Stimulated activated effector memory CD8-positive, alpha-beta T cell treated with anti-CD3 and anti-CD28 coated beads, Interleukin-12 subunit alpha, Interleukin-12 subunit beta, amount 100 ng/mL, for 72 hours (primary cell): ENCODE measurements at regions not wholly inside any gene's neighbourhood (a gene's known extent, or its start where the extent isn't known, plus 50 kb on each side); places are given as distances from the start of the nearest gene placed in this dataset.
"Not testable (repeated sequence)": the region's sequence is repeated elsewhere in the genome, so short reads cannot be mapped to it uniquely, and the experiment has no call there.

ENCODE experiments used
- ATAC-seq: fragments of 150-1000 bp; cut with Tn5 transposase; 2 replicates; pipeline ENCODE4 v1.10.0; 2021
- DNase-seq, 2 donors: peaks; one replicate each; pipeline ENCODE4 v3.0.0; 2021 to 2022; ENCODE audit warnings: low spot score in 2 of 2
- H3K27ac Mint-ChIP-seq: one replicate; pipeline ENCODE4 v1.8.0; 2022; ENCODE audit warnings: mild to moderate bottlenecking, mixed read lengths
- H3K36me3 Mint-ChIP-seq: one replicate; pipeline ENCODE4 v1.8.0; 2022; ENCODE audit warnings: mild to moderate bottlenecking, mixed read lengths
- H3K4me1 Mint-ChIP-seq: one replicate; pipeline ENCODE4 v1.8.0; 2022; ENCODE audit warnings: mixed read lengths
- H3K4me3 Mint-ChIP-seq: one replicate; pipeline ENCODE4 v1.8.0; 2022; ENCODE audit warnings: mild to moderate bottlenecking, mixed read lengths
- H3K9me3 Mint-ChIP-seq: one replicate; pipeline ENCODE4 v1.8.0; 2022; ENCODE audit warnings: mixed read lengths

DNA sequence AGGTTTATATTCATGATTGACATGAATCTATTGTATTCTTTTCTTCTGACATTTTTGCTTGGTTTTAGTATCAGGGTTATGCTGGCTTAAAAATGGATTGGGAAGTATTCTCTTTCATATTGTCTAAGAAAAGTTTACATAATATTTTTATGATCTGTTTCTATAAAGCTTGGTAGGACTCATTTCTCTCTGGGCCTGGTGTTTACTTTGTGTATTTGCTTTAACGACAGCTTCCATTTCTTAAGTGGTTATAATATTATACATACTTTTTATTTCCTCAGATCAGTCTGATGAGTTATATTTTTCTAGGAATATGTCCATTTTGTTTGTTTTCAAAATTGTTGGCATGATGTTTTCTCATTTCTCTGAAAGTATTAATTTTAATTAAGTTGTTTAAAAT lies 117.9 kb upstream of the IL12A start:
- H3K27ac Mint-ChIP-seq, result no peak overlapping the region
- no peak overlapping the region for H3K4me3 Mint-ChIP-seq
- DNase-seq, result no peak
- no peak for ATAC-seq
- no peaks in the 10 kb centered on the region for H3K36me3 Mint-ChIP-seq
- H3K9me3 Mint-ChIP-seq, result no peaks in the 10 kb centered on the region
- no peaks in the 10 kb centered on the region for H3K4me1 Mint-ChIP-seq

DNA sequence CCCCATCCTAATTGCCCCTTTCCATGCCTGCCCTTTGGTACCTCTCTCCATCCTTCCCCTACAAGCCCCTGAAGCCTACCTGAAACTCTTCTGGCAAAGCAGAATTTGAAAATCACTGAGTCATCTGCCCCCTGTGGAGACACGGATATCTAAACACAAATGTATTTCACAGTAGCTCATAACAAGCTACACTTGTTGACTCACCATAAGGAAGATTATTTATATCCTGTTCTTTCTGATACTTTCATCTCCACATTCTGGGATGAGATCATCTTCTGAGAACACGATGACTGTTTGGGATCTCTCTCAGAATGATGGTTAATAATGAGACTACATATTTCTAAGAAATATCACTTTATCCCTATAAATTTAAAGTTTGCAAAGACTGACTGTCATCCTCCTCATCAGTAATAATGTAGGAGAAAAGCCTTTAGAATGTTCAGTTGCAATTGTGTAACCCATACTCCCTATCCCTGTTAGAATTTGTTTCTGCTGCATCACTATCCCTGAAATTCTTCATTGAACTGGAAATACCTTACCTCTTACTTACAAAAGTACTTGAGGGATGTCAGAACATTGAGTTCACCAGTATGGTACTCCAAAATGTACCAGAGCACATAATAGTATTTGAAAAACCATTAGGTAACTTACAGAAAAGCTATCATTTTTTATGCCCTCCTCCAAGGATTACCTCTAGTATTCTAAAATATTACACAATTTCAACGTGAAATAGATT lies 116.1 kb upstream of the IL12A start:
- ATAC-seq, result peak; percentile 42
- no peaks in the 10 kb centered on the region for H3K9me3 Mint-ChIP-seq

DNA sequence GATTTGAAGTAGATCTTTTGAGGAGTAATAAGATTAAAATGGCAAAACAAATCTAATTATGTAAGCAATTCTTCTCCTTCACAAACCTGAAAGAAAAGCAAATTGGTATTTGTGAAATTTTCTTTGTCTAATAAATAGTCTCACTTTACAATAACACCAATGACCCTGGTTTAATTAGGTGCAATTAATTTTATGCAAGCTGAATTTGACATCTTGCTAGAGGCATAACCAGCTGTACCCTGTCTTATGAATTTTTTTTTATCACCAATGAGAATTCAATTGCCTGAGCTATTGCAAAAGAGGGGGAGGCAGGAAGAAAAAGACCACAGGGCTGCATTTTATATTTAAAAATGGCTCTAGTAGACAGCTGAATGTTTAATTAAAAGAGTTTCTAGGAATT lies 113.5 kb upstream of the IL12A start:
- no peak for DNase-seq
- H3K9me3 Mint-ChIP-seq, result no peaks in the 10 kb centered on the region
- no peak overlapping the region for H3K4me3 Mint-ChIP-seq
- H3K4me1 Mint-ChIP-seq, result no peaks in the 10 kb centered on the region
- no peak overlapping the region for H3K27ac Mint-ChIP-seq
- no peak for ATAC-seq
- H3K36me3 Mint-ChIP-seq, result no peaks in the 10 kb centered on the region

More for the DNA sequence above, 116.1 kb upstream of the IL12A start:
- Mint-ChIP-seq H3K36me3 (no peaks in the 10 kb centered on the region), H3K4me1 (no peaks in the 10 kb centered on the region), H3K4me3 (no peak overlapping the region), H3K27ac (no peak overlapping the region)
- DNase-seq, result no peak

DNA sequence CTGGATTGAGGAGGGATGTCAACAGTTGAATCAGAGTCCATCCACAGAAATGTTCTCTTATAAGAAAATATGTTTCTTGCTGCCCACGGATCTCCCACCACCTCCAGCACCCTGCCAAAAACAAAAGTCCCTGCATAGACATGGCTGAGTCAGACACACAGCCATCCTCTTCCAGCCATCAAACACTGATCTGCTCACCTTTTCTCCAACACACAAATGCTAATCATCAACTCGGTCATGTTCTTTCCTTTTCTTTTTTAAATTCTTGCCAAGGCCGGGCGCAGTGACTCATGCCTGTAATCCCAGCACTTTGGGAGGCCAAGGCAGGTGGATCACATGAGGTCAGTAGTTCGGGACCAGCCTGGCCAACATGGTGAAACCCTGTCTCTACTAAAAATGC lies 110.7 kb upstream of the IL12A start:
- no peak overlapping the region for H3K4me3 Mint-ChIP-seq
- H3K27ac Mint-ChIP-seq, result no peak overlapping the region
- H3K9me3 Mint-ChIP-seq, result no peaks in the 10 kb centered on the region
- no peak for DNase-seq
- ATAC-seq, result no peak
- no peaks in the 10 kb centered on the region for H3K4me1 Mint-ChIP-seq
- no peaks in the 10 kb centered on the region for H3K36me3 Mint-ChIP-seq

DNA sequence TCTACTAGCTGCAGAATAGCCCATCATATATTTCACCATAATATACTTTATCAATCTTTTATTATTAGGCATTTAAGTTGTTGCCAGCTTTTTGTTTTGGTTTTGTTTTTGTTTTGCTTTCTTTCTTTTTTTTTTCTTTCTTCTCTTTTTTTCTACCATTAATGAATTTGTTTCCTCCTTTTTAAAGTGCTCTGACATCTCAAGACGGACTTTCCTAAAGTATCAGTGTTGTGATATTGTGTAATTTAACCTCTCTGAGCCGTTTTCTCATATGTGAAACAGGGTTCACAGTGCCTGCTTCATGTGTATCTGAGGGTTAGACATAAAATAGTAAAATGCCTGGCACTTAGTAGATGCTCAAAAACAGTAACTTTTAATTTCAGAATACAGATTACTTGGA lies 109.5 kb upstream of the IL12A start:
- no peak for DNase-seq
- Mint-ChIP-seq H3K9me3 (no peaks in the 10 kb centered on the region), H3K4me1 (no peaks in the 10 kb centered on the region), H3K4me3 (no peak overlapping the region), H3K36me3 (no peaks in the 10 kb centered on the region), H3K27ac (no peak overlapping the region)
- no peak for ATAC-seq

DNA sequence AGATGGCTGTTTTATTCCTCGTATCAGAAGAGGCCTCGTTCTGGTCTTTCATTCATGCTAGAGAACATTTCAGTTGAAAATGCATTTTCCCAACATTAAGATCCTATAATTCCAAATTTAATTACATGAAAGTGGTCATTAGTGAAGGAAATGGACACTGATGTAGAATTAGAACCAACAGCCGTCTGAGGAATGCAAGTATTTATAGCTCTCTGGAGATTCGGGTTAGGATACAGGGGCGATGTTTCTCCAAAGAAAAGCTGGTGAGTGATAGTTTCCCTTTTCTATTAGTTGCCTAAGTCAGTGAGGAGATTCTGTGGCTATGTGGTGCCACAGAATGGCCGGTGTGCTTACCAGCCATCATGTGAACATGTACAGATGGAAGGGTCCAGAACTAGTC lies 109.0 kb upstream of the IL12A start:
- Mint-ChIP-seq H3K9me3 (no peaks in the 10 kb centered on the region), H3K27ac (no peak overlapping the region), H3K36me3 (no peaks in the 10 kb centered on the region), H3K4me1 (no peaks in the 10 kb centered on the region), H3K4me3 (no peak overlapping the region)
- DNase-seq (no peak), ATAC-seq (no peak)

DNA sequence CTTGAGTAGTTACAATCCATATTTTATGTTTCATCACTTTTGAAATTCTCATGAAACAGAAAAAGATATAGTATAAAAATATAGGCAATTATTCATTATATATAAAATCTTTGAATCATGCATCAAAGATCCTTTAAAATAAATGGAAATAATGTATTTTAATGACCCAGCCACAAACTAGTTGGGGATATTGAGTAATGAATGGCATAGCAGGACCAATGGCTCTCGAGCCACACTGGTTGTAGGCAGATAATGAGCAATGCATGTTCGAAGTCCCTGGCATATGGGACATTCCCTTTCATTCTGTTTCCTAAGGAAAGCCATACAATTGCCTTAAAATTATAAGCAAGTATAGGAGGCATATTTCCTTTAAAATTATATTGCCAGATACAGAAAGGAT lies 107.4 kb upstream of the IL12A start:
- Mint-ChIP-seq H3K4me3 (no peak overlapping the region), H3K9me3 (no peaks in the 10 kb centered on the region), H3K36me3 (no peaks in the 10 kb centered on the region), H3K4me1 (no peaks in the 10 kb centered on the region), H3K27ac (no peak overlapping the region)
- ATAC-seq (no peak), DNase-seq (no peak)

DNA sequence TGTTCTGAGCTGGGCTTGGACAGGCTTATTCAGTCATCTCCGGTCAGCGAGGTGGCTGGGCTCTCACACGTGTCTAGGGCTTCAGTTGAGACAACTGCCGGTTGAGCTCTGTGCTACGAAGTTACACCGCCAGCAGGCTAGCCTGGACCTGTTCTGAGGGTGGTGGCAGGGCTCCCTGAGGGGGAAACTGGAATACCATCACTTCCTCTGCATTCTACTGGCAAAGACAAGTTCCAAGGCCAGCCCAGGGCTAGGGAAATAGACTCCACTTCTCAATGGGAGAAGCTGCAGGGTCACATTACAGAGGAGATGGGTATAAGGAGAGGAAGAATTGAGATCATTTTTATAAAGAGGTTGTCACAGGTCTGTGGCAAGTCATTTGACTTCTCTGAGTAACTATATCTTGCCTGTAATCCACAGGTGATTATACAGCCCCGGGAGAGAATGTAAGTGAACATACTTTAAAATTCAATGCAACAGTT lies 106.8 kb upstream of the IL12A start:
- H3K4me1 Mint-ChIP-seq, result no peaks in the 10 kb centered on the region
- ATAC-seq (peak; percentile 39), DNase-seq (no peak)
- no peak overlapping the region for H3K27ac Mint-ChIP-seq
- no peaks in the 10 kb centered on the region for H3K36me3 Mint-ChIP-seq
- no peaks in the 10 kb centered on the region for H3K9me3 Mint-ChIP-seq
- H3K4me3 Mint-ChIP-seq, result no peak overlapping the region

DNA sequence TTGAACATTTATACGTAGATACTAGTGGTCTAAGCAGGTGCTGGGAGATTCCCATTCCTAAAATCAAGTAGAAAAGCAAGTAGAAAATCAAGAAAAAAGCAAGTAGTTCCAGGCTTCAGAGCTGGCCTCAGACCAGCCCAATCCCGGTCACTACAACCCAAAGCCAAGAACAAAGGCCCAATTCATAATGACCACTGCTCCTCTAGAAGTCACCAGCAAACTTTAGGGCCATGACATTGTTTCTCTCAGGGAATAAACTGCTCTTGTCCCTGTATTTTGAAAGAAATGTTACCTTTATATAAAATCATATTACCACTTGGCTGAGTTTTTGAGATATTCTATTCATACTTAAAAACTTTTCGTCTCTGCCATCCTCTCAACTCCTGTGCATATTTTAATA lies 106.3 kb upstream of the IL12A start:
- ATAC-seq (no peak), DNase-seq (no peak)
- H3K4me3 Mint-ChIP-seq, result no peak overlapping the region
- no peak overlapping the region for H3K27ac Mint-ChIP-seq
- H3K36me3 Mint-ChIP-seq, result no peaks in the 10 kb centered on the region
- no peaks in the 10 kb centered on the region for H3K4me1 Mint-ChIP-seq
- no peaks in the 10 kb centered on the region for H3K9me3 Mint-ChIP-seq

DNA sequence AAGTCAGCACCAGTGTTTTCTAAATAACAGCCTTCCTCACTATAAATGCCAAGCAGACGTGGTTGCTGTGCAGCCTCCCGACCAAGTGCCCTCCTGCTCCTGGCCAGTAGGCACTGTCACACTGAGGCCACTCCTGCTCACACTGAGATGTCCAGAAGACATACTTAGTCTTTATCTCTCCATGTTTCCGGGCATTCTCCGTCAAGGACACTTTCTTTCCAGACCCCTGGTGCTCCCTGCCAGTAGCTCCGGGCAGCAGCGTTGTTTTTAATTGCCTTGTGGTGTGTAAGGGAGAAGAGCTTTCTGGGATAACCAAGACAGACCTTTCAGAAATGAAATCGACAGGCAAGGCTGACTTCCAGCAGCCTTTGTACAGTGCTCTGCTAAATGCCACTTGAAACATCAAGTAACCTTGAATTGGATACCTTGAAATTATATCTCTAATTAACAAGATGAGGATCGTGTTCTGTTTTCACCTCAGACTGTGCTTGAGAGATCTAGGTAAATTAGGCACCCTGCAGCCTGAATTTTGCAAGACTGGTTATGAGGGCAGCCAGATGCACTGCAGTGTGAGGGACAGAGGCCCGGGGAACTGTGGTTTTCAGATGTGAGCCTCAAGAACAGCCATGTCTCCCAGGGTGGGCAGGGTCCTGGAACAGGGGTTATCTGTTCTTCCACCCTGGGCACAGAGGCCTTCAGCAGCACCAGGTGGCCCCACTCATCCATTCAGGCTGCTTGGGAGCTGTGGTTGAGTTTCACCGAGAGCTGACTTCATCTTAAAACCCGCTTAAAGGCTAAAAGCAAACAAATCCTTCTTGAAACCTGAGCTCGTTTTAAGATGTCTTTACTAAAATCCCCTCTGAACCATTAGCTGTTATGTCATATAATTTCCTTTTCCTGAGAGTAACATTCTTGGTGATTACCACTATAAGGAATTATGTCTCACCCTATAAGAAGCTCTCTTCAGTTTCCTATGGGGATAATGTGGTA lies 105.5 kb upstream of the IL12A start:
- no peak overlapping the region for H3K27ac Mint-ChIP-seq
- no peaks in the 10 kb centered on the region for H3K36me3 Mint-ChIP-seq
- no peaks in the 10 kb centered on the region for H3K4me1 Mint-ChIP-seq
- no peak for DNase-seq
- no peaks in the 10 kb centered on the region for H3K9me3 Mint-ChIP-seq
- H3K4me3 Mint-ChIP-seq, result no peak overlapping the region
- ATAC-seq, result peak; percentile 31

DNA sequence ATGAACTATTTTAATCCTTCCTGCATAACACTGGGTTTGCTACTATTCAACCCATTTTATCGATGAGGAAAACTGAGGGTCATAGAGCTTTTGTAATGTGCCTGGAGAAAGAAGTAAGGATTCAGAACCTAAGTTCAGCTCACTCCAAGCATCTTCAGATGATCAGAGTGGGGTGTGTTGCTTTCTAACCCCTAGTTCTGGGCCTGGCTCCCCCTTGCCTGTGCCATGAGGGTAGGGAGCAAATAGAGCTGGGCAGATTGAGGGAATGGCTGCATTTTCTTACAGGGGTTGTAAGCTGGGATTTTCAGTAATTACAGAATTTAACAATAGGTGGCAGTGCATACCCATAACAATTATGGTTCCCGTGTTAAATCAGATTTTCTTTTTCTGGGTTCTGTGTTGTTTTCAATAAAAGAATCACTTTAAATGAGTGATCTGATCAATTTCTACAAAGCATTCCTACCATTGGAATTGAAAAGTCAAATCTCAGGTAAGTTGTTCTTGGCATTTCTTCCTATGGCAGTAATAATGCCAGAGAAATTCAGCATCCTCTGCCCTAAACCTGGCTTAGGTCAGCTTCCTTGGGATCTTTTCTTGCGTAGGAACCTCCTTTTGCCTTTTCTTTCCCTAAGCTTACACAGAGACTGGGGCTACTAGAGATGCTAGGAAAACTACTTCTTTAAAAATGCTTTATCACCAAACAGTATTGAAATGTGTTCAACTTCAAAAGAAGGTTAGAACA lies 103.8 kb upstream of the IL12A start:
- DNase-seq (no peak), ATAC-seq (no peak)
- H3K36me3 Mint-ChIP-seq, result no peaks in the 10 kb centered on the region
- H3K4me3 Mint-ChIP-seq, result no peak overlapping the region
- no peak overlapping the region for H3K27ac Mint-ChIP-seq
- H3K9me3 Mint-ChIP-seq, result no peaks in the 10 kb centered on the region
- no peaks in the 10 kb centered on the region for H3K4me1 Mint-ChIP-seq

DNA sequence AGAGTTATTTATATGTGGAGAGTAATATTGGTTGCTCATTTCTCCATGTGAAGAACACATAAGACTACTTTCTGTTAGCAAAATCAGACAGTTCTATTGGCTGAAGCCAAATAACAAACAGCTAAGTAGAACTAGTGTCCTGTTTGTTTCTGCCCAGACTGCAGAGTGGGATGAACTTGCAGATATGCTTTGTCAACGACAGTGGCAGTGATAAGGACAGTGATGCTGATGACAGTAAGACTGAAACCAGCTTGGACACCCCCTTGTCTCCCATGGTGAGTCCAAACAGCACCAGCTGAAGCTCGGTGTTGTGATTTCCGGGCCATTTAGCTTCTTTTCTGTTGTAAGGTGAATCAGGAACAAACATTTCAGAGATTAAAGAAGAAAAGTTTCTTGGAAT lies 102.6 kb upstream of the IL12A start:
- H3K27ac Mint-ChIP-seq, result no peak overlapping the region
- no peak for ATAC-seq
- DNase-seq, result no peak
- no peaks in the 10 kb centered on the region for H3K9me3 Mint-ChIP-seq
- H3K4me1 Mint-ChIP-seq, result no peaks in the 10 kb centered on the region
- no peaks in the 10 kb centered on the region for H3K36me3 Mint-ChIP-seq
- no peak overlapping the region for H3K4me3 Mint-ChIP-seq

DNA sequence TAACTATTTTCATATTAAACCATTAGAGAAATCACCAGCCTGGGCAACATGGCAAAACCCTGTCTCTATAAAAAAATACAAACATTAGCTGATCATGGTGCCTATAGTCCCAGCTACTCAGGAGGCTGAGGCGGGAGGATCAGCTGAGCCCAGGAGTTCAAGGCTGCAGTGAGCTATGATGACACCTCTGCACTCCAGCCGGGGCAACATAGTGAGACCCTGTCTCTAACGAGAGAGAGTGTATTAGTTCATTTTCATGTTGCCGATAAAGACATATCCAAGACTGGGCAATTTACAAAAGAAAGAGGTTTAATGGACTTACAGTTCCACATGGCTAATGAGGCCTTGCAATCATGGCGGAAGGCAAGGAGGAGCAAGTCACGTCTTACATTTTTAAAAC lies 102.1 kb upstream of the IL12A start:
- not testable (repeated sequence) for H3K4me3 Mint-ChIP-seq

DNA sequence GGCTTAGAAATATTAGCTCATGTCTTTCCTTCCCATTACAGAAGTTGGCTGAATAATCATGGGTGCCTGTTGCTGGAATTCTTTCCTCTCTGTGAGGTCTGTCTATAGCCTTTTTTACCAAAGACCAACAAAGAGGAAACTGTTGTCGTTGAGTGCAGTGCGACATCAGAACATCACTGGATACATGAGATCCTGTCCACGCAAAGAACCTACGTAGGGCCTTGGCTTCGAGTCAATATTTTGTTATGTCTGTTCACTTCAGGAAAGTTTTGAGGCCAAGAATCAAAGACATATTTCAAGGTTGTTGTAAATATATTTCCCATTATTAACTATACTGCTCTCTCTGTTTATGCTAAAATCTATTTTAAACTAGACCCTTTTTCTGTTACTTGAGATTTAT lies 101.5 kb upstream of the IL12A start:
- Mint-ChIP-seq H3K27ac (no peak overlapping the region), H3K9me3 (no peaks in the 10 kb centered on the region), H3K4me3 (no peak overlapping the region), H3K36me3 (no peaks in the 10 kb centered on the region), H3K4me1 (no peaks in the 10 kb centered on the region)
- no peak for ATAC-seq
- DNase-seq, result no peak

More for the DNA sequence above, 102.1 kb upstream of the IL12A start:
- H3K4me1 Mint-ChIP-seq, H3K9me3 Mint-ChIP-seq, H3K27ac Mint-ChIP-seq, ATAC-seq, DNase-seq, H3K36me3 Mint-ChIP-seq: not testable (repeated sequence)

DNA sequence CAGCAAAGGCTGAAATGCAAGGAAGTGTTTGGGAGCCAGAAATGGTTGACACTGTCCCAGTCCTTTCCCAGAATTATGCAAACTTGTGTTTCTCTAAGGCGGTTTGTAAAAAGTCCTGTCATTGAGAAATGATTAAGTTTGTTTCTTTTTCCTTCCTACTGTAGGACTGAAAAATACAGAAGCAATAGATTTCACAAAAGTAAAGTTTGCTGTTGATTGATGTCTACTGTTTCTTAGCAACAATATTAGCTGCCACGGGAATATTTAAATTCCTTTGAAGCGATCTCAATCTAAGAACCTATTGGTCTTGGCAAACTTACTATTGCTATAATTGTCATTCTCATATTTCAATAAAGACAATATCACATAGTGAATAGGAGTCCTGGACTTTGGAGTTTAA lies 100.7 kb upstream of the IL12A start:
- Mint-ChIP-seq H3K9me3 (no peaks in the 10 kb centered on the region), H3K36me3 (no peaks in the 10 kb centered on the region), H3K4me3 (no peak overlapping the region), H3K27ac (no peak overlapping the region), H3K4me1 (no peaks in the 10 kb centered on the region)
- DNase-seq (no peak), ATAC-seq (no peak)
